ENCODE measurements at regions not wholly inside any gene's neighbourhood (a gene's known extent, or its start where the extent isn't known, plus 50 kb on each side); places are given as distances from the start of the nearest gene placed in this dataset.

- Mint-ChIP-seq H3K27me3 (ENCODE audit: low read depth, unreplicated experiment) (no peaks in the 10 kb centered on the region), H3K4me3 (ENCODE audit: unreplicated experiment) (no peak overlapping the region), H3K9me3 (ENCODE audit: unreplicated experiment) (no peaks in the 10 kb centered on the region), H3K4me1 (ENCODE audit: low read depth, unreplicated experiment) (no peaks in the 10 kb centered on the region), H3K36me3 (ENCODE audit: low read depth, unreplicated experiment) (no peaks in the 10 kb centered on the region), H3K27ac (ENCODE audit: unreplicated experiment) (no peak overlapping the region)
- TF ChIP-seq CTCF (IDR thresholded peaks at IDR 0.05; ENCODE audit: insufficient read depth, low read depth, low read length) (no peak), EZH2 (IDR thresholded peaks at IDR 0.05; ENCODE audit: insufficient read depth, low read length) (no peak)
- no peaks in the 10 kb centered on the region for H4K20me1 ChIP-seq (ENCODE audit: insufficient read depth, low read length)
- H3K79me2 ChIP-seq (ENCODE audit: insufficient read depth, low read length), result no peaks in the 10 kb centered on the region
- no peak overlapping the region for H3K27ac ChIP-seq (ENCODE audit: low read depth, low read length)
- H2AFZ ChIP-seq (ENCODE audit: low read depth, low read length), result no peak overlapping the region
- FAIRE-seq, result peak; percentile 58
- H3K4me1 ChIP-seq (ENCODE audit: insufficient read depth, low read length), result no peaks in the 10 kb centered on the region
- no peaks in the 10 kb centered on the region for H3K9me3 ChIP-seq (ENCODE audit: insufficient read depth, low read depth, low read length)
- no peak overlapping the region for H3K4me2 ChIP-seq (ENCODE audit: low read length)
- no peak overlapping the region for H3K4me3 ChIP-seq (ENCODE audit: insufficient read depth, low read depth, low read length)
- DNase-seq (ENCODE audit: low read depth), result no peak
- no peak overlapping the region for H3K9ac ChIP-seq (ENCODE audit: low read length)
- no peaks in the 10 kb centered on the region for H3K36me3 ChIP-seq (ENCODE audit: insufficient read depth, low read length)
- no peaks in the 10 kb centered on the region for H3K27me3 ChIP-seq (ENCODE audit: insufficient read depth, low read length)
These were observed 214.5 kb downstream of the MBL2 start for GRCh38 chr10:52558090-52558489.

GRCh38 chr10:52561322-52561721 lies 211.3 kb downstream of the MBL2 start:
- Mint-ChIP-seq H3K27me3 (ENCODE audit: low read depth, unreplicated experiment) (no peaks in the 10 kb centered on the region), H3K27ac (ENCODE audit: unreplicated experiment) (no peak overlapping the region), H3K9me3 (ENCODE audit: unreplicated experiment) (no peaks in the 10 kb centered on the region), H3K36me3 (ENCODE audit: low read depth, unreplicated experiment) (no peaks in the 10 kb centered on the region), H3K4me3 (ENCODE audit: unreplicated experiment) (no peak overlapping the region), H3K4me1 (ENCODE audit: low read depth, unreplicated experiment) (no peaks in the 10 kb centered on the region)
- no peaks in the 10 kb centered on the region for H4K20me1 ChIP-seq (ENCODE audit: insufficient read depth, low read length)
- H3K9me3 ChIP-seq (ENCODE audit: insufficient read depth, low read depth, low read length), result no peaks in the 10 kb centered on the region
- no peaks in the 10 kb centered on the region for H3K4me1 ChIP-seq (ENCODE audit: insufficient read depth, low read length)
- no peaks in the 10 kb centered on the region for H3K79me2 ChIP-seq (ENCODE audit: insufficient read depth, low read length)
- H3K27me3 ChIP-seq (ENCODE audit: insufficient read depth, low read length), result no peaks in the 10 kb centered on the region
- no peaks in the 10 kb centered on the region for H3K36me3 ChIP-seq (ENCODE audit: insufficient read depth, low read length)
- no peak overlapping the region for H3K27ac ChIP-seq (ENCODE audit: low read depth, low read length)
- no peak overlapping the region for H3K4me3 ChIP-seq (ENCODE audit: insufficient read depth, low read depth, low read length)
- no peak overlapping the region for H3K9ac ChIP-seq (ENCODE audit: low read length)
- TF ChIP-seq CTCF (IDR thresholded peaks at IDR 0.05; ENCODE audit: insufficient read depth, low read depth, low read length) (no peak), EZH2 (IDR thresholded peaks at IDR 0.05; ENCODE audit: insufficient read depth, low read length) (no peak)
- no peak overlapping the region for H3K4me2 ChIP-seq (ENCODE audit: low read length)
- DNase-seq (ENCODE audit: low read depth) (no peak), FAIRE-seq (no peak)
- no peak overlapping the region for H2AFZ ChIP-seq (ENCODE audit: low read depth, low read length)

GRCh38 chr10:52563360-52563759 lies 209.2 kb downstream of the MBL2 start:
- Histone ChIP-seq H3K27ac (ENCODE audit: low read depth, low read length) (no peak overlapping the region), H3K4me2 (ENCODE audit: low read length) (no peak overlapping the region), H3K4me3 (ENCODE audit: insufficient read depth, low read depth, low read length) (no peak overlapping the region), H3K9ac (ENCODE audit: low read length) (no peak overlapping the region), H3K36me3 (ENCODE audit: insufficient read depth, low read length) (no peaks in the 10 kb centered on the region), H3K27me3 (ENCODE audit: insufficient read depth, low read length) (no peaks in the 10 kb centered on the region), H4K20me1 (ENCODE audit: insufficient read depth, low read length) (no peaks in the 10 kb centered on the region), H2AFZ (ENCODE audit: low read depth, low read length) (no peak overlapping the region), H3K9me3 (ENCODE audit: insufficient read depth, low read depth, low read length) (no peaks in the 10 kb centered on the region), H3K79me2 (ENCODE audit: insufficient read depth, low read length) (no peaks in the 10 kb centered on the region), H3K4me1 (ENCODE audit: insufficient read depth, low read length) (no peaks in the 10 kb centered on the region)
- TF ChIP-seq EZH2 (IDR thresholded peaks at IDR 0.05; ENCODE audit: insufficient read depth, low read length), result no peak
- no peak for TF ChIP-seq CTCF (IDR thresholded peaks at IDR 0.05; ENCODE audit: insufficient read depth, low read depth, low read length)
- no peaks in the 10 kb centered on the region for H3K9me3 Mint-ChIP-seq (ENCODE audit: unreplicated experiment)
- FAIRE-seq (no peak), DNase-seq (ENCODE audit: low read depth) (no peak)
- H3K27me3 Mint-ChIP-seq (ENCODE audit: low read depth, unreplicated experiment), result no peaks in the 10 kb centered on the region
- no peak overlapping the region for H3K4me3 Mint-ChIP-seq (ENCODE audit: unreplicated experiment)
- H3K27ac Mint-ChIP-seq (ENCODE audit: unreplicated experiment), result no peak overlapping the region
- no peaks in the 10 kb centered on the region for H3K36me3 Mint-ChIP-seq (ENCODE audit: low read depth, unreplicated experiment)
- peaks cover 2% of the 10 kb centered on the region for H3K4me1 Mint-ChIP-seq (ENCODE audit: low read depth, unreplicated experiment)

Data from astrocyte (in vitro differentiated cells and primary cell).